Activated CD4-positive, alpha-beta T cell treated with anti-CD3 and anti-CD28 coated beads for 4 hours (primary cell): ENCODE measurements at regions not wholly inside any gene's neighbourhood (a gene's known extent, or its start where the extent isn't known, plus 50 kb on each side); places are given as distances from the start of the nearest gene placed in this dataset.
"Not testable (repeated sequence)": the region's sequence is repeated elsewhere in the genome, so short reads cannot be mapped to it uniquely, and the experiment has no call there.

ENCODE experiments used
- DNase-seq, 2 donors: peaks; one replicate each; pipeline ENCODE4 v3.0.0-alpha.2; 2020

GRCh38 chr3:194053136-194053535 lies 82.8 kb upstream of the HES1 start:
- DNase-seq = no peak

GRCh38 chr3:194054016-194054415 lies 81.9 kb upstream of the HES1 start:
- no peak for DNase-seq

- no peak for DNase-seq
These were observed 81.4 kb upstream of the HES1 start for GRCh38 chr3:194054540-194054939.

GRCh38 chr3:194054961-194055360 lies 81.0 kb upstream of the HES1 start:
- DNase-seq = no peak

- DNase-seq = peak in 1 of 2 donors; percentile 19
These were observed 79.6 kb upstream of the HES1 start for GRCh38 chr3:194056323-194056722.

GRCh38 chr3:194056731-194057415 lies 79.1 kb upstream of the HES1 start:
- DNase-seq = no peak

- DNase-seq = no peak
These were observed 78.3 kb upstream of the HES1 start for GRCh38 chr3:194057570-194058188.

- peak; percentile 9 to 18 for DNase-seq
These were observed 77.8 kb upstream of the HES1 start for GRCh38 chr3:194058189-194058571.

GRCh38 chr3:194058753-194059152 lies 77.2 kb upstream of the HES1 start:
- no peak for DNase-seq

- no peak for DNase-seq
These were observed 74.4 kb upstream of the HES1 start for GRCh38 chr3:194061421-194062030.

- DNase-seq = no peak
These were observed 73.1 kb upstream of the HES1 start for GRCh38 chr3:194062830-194063229.

GRCh38 chr3:194064380-194065332 lies 71.3 kb upstream of the HES1 start:
- DNase-seq = no peak

- DNase-seq = not testable (repeated sequence)
These were observed 68.6 kb upstream of the HES1 start for GRCh38 chr3:194067327-194067726.

- DNase-seq = no peak
These were observed 68.0 kb upstream of the HES1 start for GRCh38 chr3:194067949-194068362.

GRCh38 chr3:194069421-194070219 lies 66.3 kb upstream of the HES1 start:
- DNase-seq = no peak

- no peak for DNase-seq
These were observed 65.7 kb upstream of the HES1 start for GRCh38 chr3:194070220-194070633.

GRCh38 chr3:194070634-194071409 lies 65.1 kb upstream of the HES1 start:
- DNase-seq = peak; percentile 50 to 67

- DNase-seq = no peak
These were observed 63.9 kb upstream of the HES1 start for GRCh38 chr3:194072097-194072428.

GRCh38 chr3:194072691-194073279 lies 63.2 kb upstream of the HES1 start:
- DNase-seq = no peak

- DNase-seq = no peak
These were observed 62.0 kb upstream of the HES1 start for GRCh38 chr3:194073926-194074325.

- DNase-seq = no peak
These were observed 60.8 kb upstream of the HES1 start for GRCh38 chr3:194075088-194075615.
